ENCODE measurements at regions not wholly inside any gene's neighbourhood (a gene's known extent, or its start where the extent isn't known, plus 50 kb on each side); places are given as distances from the start of the nearest gene placed in this dataset.
"Not testable (repeated sequence)": the region's sequence is repeated elsewhere in the genome, so short reads cannot be mapped to it uniquely, and the experiment has no call there.

DNA sequence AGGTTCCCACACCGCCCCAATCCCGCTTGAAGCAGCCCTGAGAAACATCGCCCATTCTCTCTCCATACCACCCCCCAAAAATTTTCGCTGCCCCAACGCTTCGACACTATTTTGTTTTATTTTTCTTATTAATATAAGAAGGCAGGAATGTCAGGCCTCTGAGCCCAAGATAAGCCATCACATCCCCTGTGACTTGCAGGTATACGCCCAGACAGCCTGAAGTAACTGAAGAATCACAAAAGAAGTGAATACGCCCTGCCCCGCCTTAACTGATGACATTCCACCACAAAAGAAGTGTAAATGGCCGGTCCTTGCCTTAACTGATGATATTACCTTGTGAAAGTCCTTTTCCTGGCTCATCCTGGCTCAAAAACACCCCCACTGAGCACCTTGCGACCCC lies 463.9 kb downstream of the AJAP1 start:
- H3K27ac Mint-ChIP-seq; DNase-seq (ENCODE audit: low spot score); H3K9me3 Mint-ChIP-seq; H3K27me3 Mint-ChIP-seq (ENCODE audit: insufficient read depth); intact Hi-C loops (cut with micrococcal nuclease); H3K36me3 Mint-ChIP-seq (ENCODE audit: low read depth); H3K4me1 Mint-ChIP-seq (ENCODE audit: low read depth); H3K4me3 Mint-ChIP-seq: not testable (repeated sequence)

DNA sequence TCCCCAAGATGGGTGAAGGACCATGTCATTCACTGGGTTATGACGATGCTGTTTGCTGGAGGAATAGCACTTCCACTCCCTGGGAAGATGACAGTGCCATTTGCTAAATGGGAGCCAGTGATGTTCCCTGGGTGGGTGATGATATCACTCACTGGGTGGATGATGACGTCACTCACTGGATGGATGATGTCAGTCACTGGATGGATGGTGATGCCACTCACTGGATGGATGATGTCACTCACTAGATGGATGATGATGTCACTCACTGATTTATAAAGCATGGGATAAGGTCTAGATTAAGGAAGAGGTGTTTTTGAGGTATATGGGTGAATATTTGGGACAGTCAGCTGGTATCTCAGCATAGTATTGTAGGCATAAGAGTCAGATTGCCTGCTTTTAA lies 457.2 kb downstream of the AJAP1 start:
- Mint-ChIP-seq H3K36me3 (ENCODE audit: low read depth) (no peaks in the 10 kb centered on the region), H3K27me3 (ENCODE audit: insufficient read depth) (peaks cover 4% of the 10 kb centered on the region), H3K9me3 (no peaks in the 10 kb centered on the region), H3K27ac (no peak overlapping the region), H3K4me3 (no peak overlapping the region), H3K4me1 (ENCODE audit: low read depth) (peaks cover 4% of the 10 kb centered on the region)
- intact Hi-C loops (cut with micrococcal nuclease) = no loop called here
- DNase-seq (ENCODE audit: low spot score) = no peak

DNA sequence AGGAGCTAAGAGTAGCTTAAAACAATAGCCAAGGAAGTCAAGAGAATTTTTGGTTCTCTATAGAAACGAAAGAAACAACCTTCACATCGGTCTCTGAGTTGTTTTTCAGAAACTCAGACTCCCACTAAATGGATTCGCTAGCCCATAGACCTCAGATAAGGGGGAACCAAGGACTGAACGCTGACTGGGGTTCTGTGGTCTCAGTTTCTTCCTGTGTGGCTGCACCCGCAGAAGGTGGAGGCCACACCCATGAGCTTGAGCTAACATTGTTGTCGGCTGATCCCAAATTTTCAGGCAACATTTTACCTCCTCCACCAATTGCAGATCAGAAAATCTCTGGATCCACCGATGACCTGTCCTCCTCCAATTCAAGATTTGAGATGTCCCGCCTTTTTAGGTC lies 456.1 kb downstream of the AJAP1 start:
- Mint-ChIP-seq H3K27ac (no peak overlapping the region), H3K36me3 (ENCODE audit: low read depth) (no peaks in the 10 kb centered on the region), H3K27me3 (ENCODE audit: insufficient read depth) (peaks cover 4% of the 10 kb centered on the region), H3K9me3 (no peaks in the 10 kb centered on the region), H3K4me1 (ENCODE audit: low read depth) (peaks cover 4% of the 10 kb centered on the region), H3K4me3 (no peak overlapping the region)
- no peak for DNase-seq (ENCODE audit: low spot score)
- intact Hi-C loops (cut with micrococcal nuclease) = no loop called here

DNA sequence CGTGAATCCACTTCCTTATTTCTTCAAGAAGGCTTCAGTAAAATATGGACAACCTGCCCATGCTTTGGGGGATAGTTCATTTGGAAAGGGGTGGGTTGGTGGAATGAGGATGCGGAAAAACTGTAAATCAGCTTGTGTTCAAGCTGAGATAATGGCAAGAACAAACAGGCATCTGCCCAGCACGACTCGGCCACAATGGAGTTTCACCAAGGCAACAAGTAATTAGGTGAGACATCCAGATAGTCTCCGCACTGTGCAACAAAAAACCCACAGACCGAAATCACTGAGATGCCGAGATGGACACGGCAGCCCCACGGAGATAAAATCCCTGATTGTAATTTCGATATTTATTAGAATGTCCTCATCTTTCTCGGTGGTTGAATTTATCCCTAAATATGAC lies 455.2 kb downstream of the AJAP1 start:
- Mint-ChIP-seq H3K4me1 (ENCODE audit: low read depth) (peaks cover 4% of the 10 kb centered on the region), H3K36me3 (ENCODE audit: low read depth) (no peaks in the 10 kb centered on the region), H3K9me3 (no peaks in the 10 kb centered on the region), H3K4me3 (no peak overlapping the region), H3K27ac (no peak overlapping the region), H3K27me3 (ENCODE audit: insufficient read depth) (peaks cover 4% of the 10 kb centered on the region)
- DNase-seq (ENCODE audit: low spot score) = no peak
- intact Hi-C loops (cut with micrococcal nuclease) = no loop called here

DNA sequence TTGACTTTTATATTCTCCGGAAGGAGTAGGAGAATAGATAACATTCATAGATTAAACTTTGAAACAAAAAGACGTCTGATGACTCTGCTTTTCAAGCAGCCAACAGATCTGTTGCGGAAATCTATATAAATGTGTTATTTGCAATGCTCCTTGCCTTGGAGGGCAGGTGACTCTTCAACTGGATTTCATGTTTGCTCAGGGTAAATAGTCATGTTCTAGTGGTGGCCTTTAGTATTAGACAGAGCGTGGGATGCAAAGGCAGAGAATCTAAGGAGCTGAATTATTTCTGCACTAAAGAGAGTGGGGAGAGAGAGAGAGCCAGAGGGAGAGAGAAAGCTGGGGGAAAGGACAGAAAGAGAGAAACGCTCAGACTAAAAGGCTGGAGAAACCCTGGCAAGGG lies 454.3 kb downstream of the AJAP1 start:
- Mint-ChIP-seq H3K27ac (no peak overlapping the region), H3K4me3 (no peak overlapping the region), H3K9me3 (no peaks in the 10 kb centered on the region), H3K27me3 (ENCODE audit: insufficient read depth) (peaks cover 4% of the 10 kb centered on the region), H3K36me3 (ENCODE audit: low read depth) (no peaks in the 10 kb centered on the region), H3K4me1 (ENCODE audit: low read depth) (peaks cover 4% of the 10 kb centered on the region)
- no peak for DNase-seq (ENCODE audit: low spot score)
- intact Hi-C loops (cut with micrococcal nuclease) = no loop called here

DNA sequence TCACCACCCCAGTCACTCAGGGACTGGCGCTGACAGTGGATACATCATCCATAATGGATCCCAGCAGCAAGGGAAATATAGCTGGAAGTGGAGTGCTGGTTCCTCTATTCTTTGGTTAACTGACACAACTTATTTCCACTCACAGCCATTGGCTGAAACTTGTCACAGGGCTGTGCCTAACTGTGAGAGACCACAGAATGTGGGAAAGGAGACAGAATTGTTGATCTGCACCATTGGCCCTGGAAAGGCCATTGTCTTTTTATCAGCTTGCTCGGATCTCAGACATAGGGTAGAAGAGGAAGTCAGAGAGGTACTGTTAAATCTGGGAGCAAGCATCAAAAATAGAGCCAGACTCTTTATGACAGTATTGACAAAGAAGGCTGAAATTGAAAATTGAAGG lies 451.3 kb downstream of the AJAP1 start:
- Mint-ChIP-seq H3K27me3 (ENCODE audit: insufficient read depth) (peaks cover 2% of the 10 kb centered on the region), H3K9me3 (peaks cover 4% of the 10 kb centered on the region), H3K36me3 (ENCODE audit: low read depth) (no peaks in the 10 kb centered on the region), H3K4me1 (ENCODE audit: low read depth) (no peaks in the 10 kb centered on the region), H3K27ac (no peak overlapping the region), H3K4me3 (no peak overlapping the region)
- DNase-seq (ENCODE audit: low spot score) = no peak
- intact Hi-C loops (cut with micrococcal nuclease) = no loop called here

DNA sequence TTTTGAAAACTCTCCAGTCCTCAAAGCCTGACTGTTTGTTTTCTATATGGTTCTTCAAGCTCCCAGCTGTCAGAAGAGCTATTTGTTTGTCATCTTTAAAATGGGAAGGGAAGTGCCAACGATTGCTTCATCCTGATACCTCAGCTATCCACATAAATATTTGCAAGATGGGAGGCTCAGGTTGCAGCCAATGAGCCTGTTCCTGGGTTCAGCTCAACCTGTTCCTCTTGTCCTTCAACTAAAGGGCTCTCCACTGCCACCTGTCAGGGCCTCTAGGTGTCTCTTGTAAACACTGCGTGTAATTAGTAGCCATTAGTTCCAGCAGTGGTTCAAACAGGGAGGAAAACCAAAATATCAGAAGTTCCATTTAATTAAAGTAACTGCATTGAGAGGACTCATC lies 445.1 kb downstream of the AJAP1 start:
- no peaks in the 10 kb centered on the region for H3K4me1 Mint-ChIP-seq (ENCODE audit: low read depth)
- DNase-seq (ENCODE audit: low spot score) = no peak
- peaks cover 4% of the 10 kb centered on the region for H3K9me3 Mint-ChIP-seq
- H3K27ac Mint-ChIP-seq = no peak overlapping the region
- H3K36me3 Mint-ChIP-seq (ENCODE audit: low read depth) = no peaks in the 10 kb centered on the region
- no peaks in the 10 kb centered on the region for H3K27me3 Mint-ChIP-seq (ENCODE audit: insufficient read depth)
- intact Hi-C loops (cut with micrococcal nuclease) = no loop called here
- no peak overlapping the region for H3K4me3 Mint-ChIP-seq

DNA sequence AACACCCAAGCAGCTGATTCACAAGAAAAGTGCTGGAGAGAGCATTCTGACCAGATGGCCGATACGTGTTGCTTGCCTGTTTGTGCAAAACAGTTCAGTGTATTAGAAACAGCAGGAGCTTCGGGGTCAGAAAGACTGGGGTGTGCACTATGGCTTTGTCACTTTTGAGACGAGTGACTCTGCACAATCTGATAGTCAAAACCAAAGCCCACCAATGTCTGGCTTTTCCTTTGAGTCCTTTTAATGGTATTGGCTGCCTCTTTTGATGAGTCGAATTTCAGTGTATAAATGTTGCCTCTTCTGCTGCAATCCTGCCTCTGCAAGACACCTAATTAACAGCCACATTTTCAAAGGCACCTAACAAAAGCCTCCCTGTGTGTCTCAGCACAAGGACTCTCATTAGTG lies 444.6 kb downstream of the AJAP1 start:
- no peak overlapping the region for H3K27ac Mint-ChIP-seq
- H3K27me3 Mint-ChIP-seq (ENCODE audit: insufficient read depth) = no peaks in the 10 kb centered on the region
- no peaks in the 10 kb centered on the region for H3K36me3 Mint-ChIP-seq (ENCODE audit: low read depth)
- H3K4me1 Mint-ChIP-seq (ENCODE audit: low read depth) = no peaks in the 10 kb centered on the region
- H3K9me3 Mint-ChIP-seq = peaks cover 4% of the 10 kb centered on the region
- H3K4me3 Mint-ChIP-seq = no peak overlapping the region
- no peak for DNase-seq (ENCODE audit: low spot score)
- intact Hi-C loops (cut with micrococcal nuclease) = no loop called here

DNA sequence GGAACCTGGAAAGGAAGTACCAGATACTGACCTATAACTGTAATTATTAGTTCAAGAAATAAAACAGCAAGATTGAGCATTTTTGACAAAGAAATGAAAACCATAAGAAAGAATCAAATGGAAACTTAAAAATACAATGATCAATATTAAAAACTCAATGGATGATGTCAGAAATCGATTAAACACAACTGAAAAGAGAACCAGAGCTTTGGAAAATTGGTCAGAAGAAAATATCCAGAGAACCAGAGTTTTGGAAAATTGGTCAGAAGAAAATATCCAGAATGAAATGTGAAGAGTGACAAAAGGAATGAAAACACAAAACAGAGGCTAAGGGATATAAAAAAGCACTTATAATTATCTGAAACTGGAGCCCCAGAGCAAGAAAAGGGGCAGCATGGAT lies 438.6 kb downstream of the AJAP1 start:
- intact Hi-C loops (cut with micrococcal nuclease) = no loop called here
- H3K4me1 Mint-ChIP-seq (ENCODE audit: low read depth) = no peaks in the 10 kb centered on the region
- no peaks in the 10 kb centered on the region for H3K27me3 Mint-ChIP-seq (ENCODE audit: insufficient read depth)
- H3K27ac Mint-ChIP-seq = no peak overlapping the region
- DNase-seq (ENCODE audit: low spot score) = no peak
- peaks cover 15% of the 10 kb centered on the region for H3K9me3 Mint-ChIP-seq
- no peak overlapping the region for H3K4me3 Mint-ChIP-seq
- H3K36me3 Mint-ChIP-seq (ENCODE audit: low read depth) = no peaks in the 10 kb centered on the region

DNA sequence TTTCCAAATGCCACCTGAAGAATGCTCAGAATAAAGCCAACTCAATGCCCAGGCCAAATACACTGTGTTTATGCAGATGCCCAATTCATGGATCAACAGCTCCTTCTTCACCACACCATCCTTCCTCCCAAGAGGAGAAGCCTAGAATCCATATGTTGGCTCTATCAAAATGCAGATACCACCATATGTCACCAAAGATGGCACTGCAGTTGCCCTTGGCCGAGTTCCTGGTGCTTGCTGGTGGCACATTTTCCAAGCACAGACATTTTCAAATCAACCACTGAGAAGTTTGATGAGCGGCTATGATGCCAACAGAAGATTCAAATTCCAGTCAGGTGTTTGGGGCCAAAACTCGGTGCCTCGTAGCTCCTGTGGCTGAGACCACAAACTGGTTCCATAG lies 430.3 kb downstream of the AJAP1 start:
- no peaks in the 10 kb centered on the region for H3K27me3 Mint-ChIP-seq (ENCODE audit: insufficient read depth)
- intact Hi-C loops (cut with micrococcal nuclease) = no loop called here
- no peak overlapping the region for H3K27ac Mint-ChIP-seq
- H3K4me1 Mint-ChIP-seq (ENCODE audit: low read depth) = no peaks in the 10 kb centered on the region
- no peaks in the 10 kb centered on the region for H3K36me3 Mint-ChIP-seq (ENCODE audit: low read depth)
- no peak overlapping the region for H3K4me3 Mint-ChIP-seq
- H3K9me3 Mint-ChIP-seq = no peaks in the 10 kb centered on the region
- DNase-seq (ENCODE audit: low spot score) = no peak

DNA sequence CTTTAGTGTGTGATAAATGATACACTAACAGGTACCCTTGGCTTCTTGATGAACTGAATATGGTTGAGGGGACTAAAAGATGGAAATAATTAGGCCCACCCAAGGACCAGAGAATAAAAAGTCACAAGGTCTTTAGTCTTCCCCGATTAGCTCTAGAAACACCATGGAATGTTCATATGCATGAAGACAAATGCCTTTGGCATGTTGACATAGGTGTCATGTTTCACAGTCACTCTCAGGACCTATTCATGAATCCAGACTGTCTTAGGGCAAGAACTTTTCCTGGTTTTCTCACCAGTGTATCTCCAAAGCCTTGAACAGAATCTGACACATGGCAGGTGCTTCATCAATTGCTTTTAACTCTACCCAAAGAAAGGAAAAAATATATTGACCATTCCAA lies 412.8 kb downstream of the AJAP1 start:
- Mint-ChIP-seq H3K9me3 (no peaks in the 10 kb centered on the region), H3K27ac (no peak overlapping the region), H3K36me3 (ENCODE audit: low read depth) (no peaks in the 10 kb centered on the region), H3K4me3 (no peak overlapping the region), H3K27me3 (ENCODE audit: insufficient read depth) (peaks cover 6% of the 10 kb centered on the region), H3K4me1 (ENCODE audit: low read depth) (no peaks in the 10 kb centered on the region)
- DNase-seq (ENCODE audit: low spot score) = no peak
- intact Hi-C loops (cut with micrococcal nuclease) = no loop called here

DNA sequence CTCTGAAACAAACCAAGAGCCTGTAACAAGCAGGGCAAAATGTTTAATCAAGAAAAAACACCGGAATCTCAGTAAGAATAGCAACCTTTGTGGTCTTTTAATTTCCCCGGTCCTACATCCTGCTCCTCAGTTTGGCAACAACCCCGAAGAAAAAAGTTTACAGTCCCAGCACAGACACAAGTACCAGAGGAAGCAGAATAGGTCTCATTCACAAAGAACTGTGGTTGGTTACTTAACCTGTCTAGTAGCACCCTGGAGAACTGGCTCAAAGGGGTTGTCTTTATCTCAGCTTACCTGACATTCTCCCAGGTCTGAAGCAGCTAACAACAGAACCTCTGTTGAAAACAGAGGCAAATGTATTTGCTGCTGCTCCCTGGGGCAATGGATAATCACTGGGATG lies 399.3 kb downstream of the AJAP1 start:
- peaks cover 14% of the 10 kb centered on the region for H3K9me3 Mint-ChIP-seq
- H3K27ac Mint-ChIP-seq = no peak overlapping the region
- H3K27me3 Mint-ChIP-seq (ENCODE audit: insufficient read depth) = no peaks in the 10 kb centered on the region
- DNase-seq (ENCODE audit: low spot score) = no peak
- no peak overlapping the region for H3K4me3 Mint-ChIP-seq
- no peaks in the 10 kb centered on the region for H3K4me1 Mint-ChIP-seq (ENCODE audit: low read depth)
- H3K36me3 Mint-ChIP-seq (ENCODE audit: low read depth) = no peaks in the 10 kb centered on the region
- intact Hi-C loops (cut with micrococcal nuclease) = no loop called here

DNA sequence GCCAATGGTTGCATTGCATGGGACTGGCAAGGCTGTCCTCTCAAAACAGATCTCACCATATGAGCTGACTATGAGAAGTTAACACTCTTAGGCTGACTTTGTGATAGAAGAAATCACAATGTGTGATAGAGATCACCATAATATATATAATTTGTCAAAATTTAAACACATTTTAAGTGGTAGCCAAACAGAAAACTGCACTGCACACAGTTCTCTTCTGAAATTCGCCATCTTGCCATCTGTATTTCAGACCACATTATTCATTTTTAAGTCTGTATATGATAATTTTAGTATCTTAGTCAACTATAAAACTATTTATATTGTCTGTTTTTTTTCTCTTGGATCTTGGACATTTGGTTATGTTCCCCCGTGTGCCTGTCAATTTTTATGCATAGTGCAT lies 374.7 kb downstream of the AJAP1 start:
- intact Hi-C loops (cut with micrococcal nuclease) = no loop called here
- H3K27ac Mint-ChIP-seq = no peak overlapping the region

DNA sequence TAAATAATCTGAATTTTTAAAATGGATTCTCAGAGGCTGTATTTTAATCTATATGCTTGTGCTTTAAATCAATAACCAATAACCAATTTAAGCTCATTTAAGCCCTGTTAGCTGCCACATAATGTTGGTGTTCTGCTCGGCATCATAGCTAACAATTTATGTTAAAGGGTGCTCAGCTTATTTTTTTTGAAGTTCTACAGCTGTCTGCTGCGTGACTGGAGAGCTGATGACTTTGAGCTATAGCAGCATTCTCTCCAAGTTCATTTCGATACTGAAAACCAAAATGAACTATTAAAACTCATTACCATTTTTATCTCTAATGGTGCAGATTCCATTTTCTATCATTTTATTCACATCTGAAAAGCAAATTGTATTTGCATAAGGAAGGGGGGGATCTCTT lies 357.8 kb downstream of the AJAP1 start:
- H3K4me3 Mint-ChIP-seq = no peak overlapping the region
- H3K9me3 Mint-ChIP-seq = no peaks in the 10 kb centered on the region
- H3K4me1 Mint-ChIP-seq (ENCODE audit: low read depth) = no peaks in the 10 kb centered on the region
- no peak for DNase-seq (ENCODE audit: low spot score)
- H3K27me3 Mint-ChIP-seq (ENCODE audit: insufficient read depth) = peaks cover 2% of the 10 kb centered on the region
- H3K36me3 Mint-ChIP-seq (ENCODE audit: low read depth) = no peaks in the 10 kb centered on the region
- no peak overlapping the region for H3K27ac Mint-ChIP-seq
- intact Hi-C loops (cut with micrococcal nuclease) = no loop called here

More for the DNA sequence above, 374.7 kb downstream of the AJAP1 start:
- no peaks in the 10 kb centered on the region for H3K4me1 Mint-ChIP-seq (ENCODE audit: low read depth)
- no peaks in the 10 kb centered on the region for H3K9me3 Mint-ChIP-seq
- no peaks in the 10 kb centered on the region for H3K36me3 Mint-ChIP-seq (ENCODE audit: low read depth)
- no peak for DNase-seq (ENCODE audit: low spot score)
- no peaks in the 10 kb centered on the region for H3K27me3 Mint-ChIP-seq (ENCODE audit: insufficient read depth)
- H3K4me3 Mint-ChIP-seq = no peak overlapping the region
